IMR-90 (cell line): ENCODE measurements at regions not wholly inside any gene's neighbourhood (a gene's known extent, or its start where the extent isn't known, plus 50 kb on each side); places are given as distances from the start of the nearest gene placed in this dataset.

Experiments
- ATAC-seq: fragments of 200-7000 bp; cut with Tn5 transposase; 2 replicates; pipeline ENCODE4 v1.9.1; 2020; ENCODE audit warnings: low read depth, mild to moderate bottlenecking, moderate library complexity
- BruUV-seq: library from RNA; stranded (reverse); fragments of 400-500 nt; replicated peaks from 2 replicates; lab custom pipeline; 2021; lab: Mats Ljungman, UMichigan
- CTCF ChIA-PET: fragments of 300-600 bp; formaldehyde crosslinking; extraction: SDS; loops from one replicate; lab custom pipeline; 2021; ENCODE audit warnings: antibody characterized with exemption; lab: Yijun Ruan, JAX
- POLR2A ChIA-PET: fragments of 300-600 bp; sonication (Branson Sonifier 250); formaldehyde crosslinking; loops from one replicate; lab custom pipeline; 2022; ENCODE audit warnings: antibody characterized with exemption; ENCODE audit not compliant: unreplicated experiment; lab: Charles Lee
- DNase-seq: peaks from one replicate; pipeline ENCODE4 v3.0.0; 2013
- H2AFZ ChIP-seq: replicated peaks from 2 replicates; pipeline ENCODE3; 2013; ENCODE audit warnings: low read length, mild to moderate bottlenecking; ENCODE audit not compliant: poor library complexity
- H2AK5ac ChIP-seq: 2 replicates; pipeline ENCODE4 v1.6.1; 2013; ENCODE audit warnings: low read depth, low read length, inconsistent platforms
- H2AK9ac ChIP-seq: replicated peaks from 2 replicates; pipeline ENCODE3; 2013; ENCODE audit warnings: mild to moderate bottlenecking, low read depth, low read length, moderate library complexity; ENCODE audit not compliant: poor library complexity
- H2BK120ac ChIP-seq: 2 replicates; pipeline ENCODE4 v1.6.1; 2013; ENCODE audit warnings: low read depth, low read length, inconsistent platforms
- H2BK15ac ChIP-seq: 3 replicates; pipeline ENCODE4 v1.6.1; 2013; ENCODE audit warnings: low read depth, low read length, inconsistent platforms
- H2BK20ac ChIP-seq: 2 replicates; pipeline ENCODE4 v1.6.1; 2013; ENCODE audit warnings: low read depth, mild to moderate bottlenecking, inconsistent platforms, low read length, moderate library complexity
- H2BK5ac ChIP-seq: 2 replicates; pipeline ENCODE4 v1.6.1; 2013; ENCODE audit warnings: mild to moderate bottlenecking, low read depth, low read length, inconsistent platforms; ENCODE audit not compliant: poor library complexity, severe bottlenecking
- H3K14ac ChIP-seq: replicated peaks from 2 replicates; pipeline ENCODE4 v1.6.1; 2013; ENCODE audit warnings: low read depth, low read length, inconsistent platforms
- H3K18ac ChIP-seq: 2 replicates; pipeline ENCODE4 v1.6.1; 2013; ENCODE audit warnings: low read depth, low read length, control low read depth
- H3K23ac ChIP-seq: 2 replicates; pipeline ENCODE4 v1.6.1; 2013; ENCODE audit warnings: low read depth, low read length, inconsistent platforms
- H3K27ac ChIP-seq: 2 replicates; pipeline ENCODE4 v1.5.1; 2013; ENCODE audit warnings: mild to moderate bottlenecking, control low read depth, low read length; ENCODE audit not compliant: insufficient read depth
- H3K27me3 ChIP-seq: 2 replicates; pipeline ENCODE4 v1.6.1; 2013; ENCODE audit warnings: low read length; ENCODE audit not compliant: control insufficient read depth, insufficient read depth
- H3K36me3 ChIP-seq: 2 replicates; pipeline ENCODE4 v1.6.1; 2013; ENCODE audit warnings: low read length, mixed read lengths; ENCODE audit not compliant: control insufficient read depth, insufficient read depth
- H3K4ac ChIP-seq: 2 replicates; pipeline ENCODE4 v1.6.1; 2013; ENCODE audit warnings: low read depth, low read length, inconsistent platforms
- H3K4me1 ChIP-seq: 2 replicates; pipeline ENCODE4 v1.6.1; 2013; ENCODE audit warnings: low read length, mixed read lengths; ENCODE audit not compliant: control insufficient read depth, insufficient read depth
- H3K4me2 ChIP-seq: 2 replicates; pipeline ENCODE4 v1.6.1; 2013; ENCODE audit warnings: low read depth, mild to moderate bottlenecking, control low read depth, low read length, moderate library complexity
- H3K4me3 ChIP-seq: 2 replicates; pipeline ENCODE4 v1.5.1; 2013; ENCODE audit warnings: low read depth, mild to moderate bottlenecking, control low read depth, low read length, moderate library complexity; ENCODE audit not compliant: insufficient read depth
- H3K56ac ChIP-seq: 2 replicates; pipeline ENCODE4 v1.6.1; 2013; ENCODE audit warnings: low read length, inconsistent platforms; ENCODE audit not compliant: insufficient read depth; ENCODE audit errors: extremely low read depth
- H3K79me1 ChIP-seq, 2 experiments: 2 replicates each; pipeline ENCODE4 v1.6.1; 2013; ENCODE audit warnings: low read length in 2 of 2, inconsistent platforms in 1 of 2, low read depth in 1 of 2
- H3K9ac ChIP-seq: 2 replicates; pipeline ENCODE4 v1.6.1; 2013; ENCODE audit warnings: low read depth, low read length, control low read depth
- H3K9me1 ChIP-seq: 2 replicates; pipeline ENCODE4 v1.6.1; 2013; ENCODE audit warnings: low read length, inconsistent platforms; ENCODE audit not compliant: insufficient read depth
- H3K9me3 ChIP-seq: 2 replicates; pipeline ENCODE4 v1.6.1; 2013; ENCODE audit warnings: low read length; ENCODE audit not compliant: control insufficient read depth, insufficient read depth
- H4K20me1 ChIP-seq: 2 replicates; pipeline ENCODE4 v1.6.1; 2013; ENCODE audit warnings: low read length, inconsistent platforms; ENCODE audit not compliant: insufficient read depth
- H4K5ac ChIP-seq: 2 replicates; pipeline ENCODE4 v1.6.1; 2013; ENCODE audit warnings: mild to moderate bottlenecking, low read depth, low read length, control low read depth
- H4K8ac ChIP-seq, 2 experiments: 2 replicates each; pipeline ENCODE4 v1.6.1; 2013; ENCODE audit warnings: low read depth in 2 of 2, low read length in 2 of 2, control low read depth in 1 of 2, inconsistent platforms in 1 of 2
- H4K91ac ChIP-seq: 2 replicates; pipeline ENCODE4 v1.6.1; 2013; ENCODE audit warnings: low read depth, low read length, inconsistent platforms; ENCODE audit not compliant: insufficient read depth
- BHLHE40 ChIP-seq: fragments of 150-350 bp; IDR thresholded peaks from 2 replicates; pipeline ENCODE4 v1.6.1; 2016; ENCODE audit warnings: mild to moderate bottlenecking, low read depth, low read length
- CEBPB ChIP-seq: IDR thresholded peaks from 2 replicates; pipeline ENCODE4 v1.6.1; 2012; ENCODE audit warnings: low read depth, low read length, improper control_type of control experiment
- CHD1 ChIP-seq: IDR thresholded peaks from 2 replicates; pipeline ENCODE4 v1.6.1; 2012; ENCODE audit warnings: low read depth, low read length, improper control_type of control experiment
- FOS ChIP-seq: fragments of 150-350 bp; IDR thresholded peaks from 2 replicates; pipeline ENCODE4 v1.6.1; 2016; ENCODE audit warnings: low read depth, low read length
- MAFK ChIP-seq: IDR thresholded peaks from 2 replicates; pipeline ENCODE4 v1.6.1; 2012; ENCODE audit warnings: low read depth, low read length, improper control_type of control experiment
- MXI1 ChIP-seq: IDR thresholded peaks from 2 replicates; pipeline ENCODE4 v1.6.1; 2012; ENCODE audit warnings: low read depth, mild to moderate bottlenecking, low read length, moderate library complexity, borderline replicate concordance
- NFE2L2 ChIP-seq: fragments of 150-350 bp; IDR thresholded peaks from 2 replicates; pipeline ENCODE4 v1.6.1; 2016; ENCODE audit warnings: low read depth, mild to moderate bottlenecking, low read length
- POLR2A ChIP-seq: IDR thresholded peaks from 2 replicates; pipeline ENCODE4 v1.6.1; 2012; ENCODE audit warnings: mild to moderate bottlenecking, low read depth, low read length
- RAD21 ChIP-seq: IDR thresholded peaks from 2 replicates; pipeline ENCODE4 v1.6.1; 2012; ENCODE audit warnings: low read length, improper control_type of control experiment
- RCOR1 ChIP-seq: IDR thresholded peaks from 2 replicates; pipeline ENCODE4 v1.6.1; 2012; ENCODE audit warnings: mild to moderate bottlenecking, low read length, improper control_type of control experiment; ENCODE audit not compliant: insufficient replicate concordance
- RFX5 ChIP-seq: IDR thresholded peaks from 2 replicates; pipeline ENCODE4 v1.8.0; 2012; ENCODE audit warnings: low read depth, mild to moderate bottlenecking, low read length, moderate library complexity
- SMC3 ChIP-seq: fragments of 150-350 bp; IDR thresholded peaks from 2 replicates; pipeline ENCODE4 v1.6.1; 2016; ENCODE audit warnings: low read depth, mild to moderate bottlenecking, antibody characterized with exemption, low read length, moderate library complexity
- WGBS, 2 experiments: methylation state at CpG; one replicate each; pipeline versions ENCODE4 v1.1.5 to v1.1.7; 2013; ENCODE audit warnings: missing lambda C conversion rate in 2 of 2; ENCODE audit not compliant: insufficient read length in 1 of 2; ENCODE audit errors: extremely low coverage in 2 of 2; 5-methylcytosine and 5-hydroxymethylcytosine counted together
- dilution Hi-C: fragments of 300-500 bp; cut with HindIII; formaldehyde crosslinking; loops from one replicate; pipeline ENCODE4 v1.14.3; 2018; ENCODE audit warnings: low sequenced_read_pairs; ENCODE audit not compliant: unreplicated experiment
- in situ Hi-C: fragments of 300-500 bp; cut with MboI; formaldehyde crosslinking; loops from 3 replicates; pipeline ENCODE4 v1.14.3; 2019; ENCODE audit warnings: low sequenced_read_pairs, inconsistent platforms, mixed read lengths
- intact Hi-C: fragments of 100-400 bp; cut with micrococcal nuclease; formaldehyde crosslinking; loops from 2 replicates; pipeline ENCODE4 v1.10.0; 2022
- TF ChIP-seq, protein P1 (sequence below): fragments of 150-350 bp; IDR thresholded peaks from 2 replicates; pipeline ENCODE4 v1.6.1; 2017; ENCODE audit warnings: mild to moderate bottlenecking, antibody characterized with exemption, low read length, low read depth
- TF ChIP-seq, protein P2 (sequence below): fragments of 150-350 bp; IDR thresholded peaks from 2 replicates; pipeline ENCODE4 v1.6.1; 2016; ENCODE audit warnings: low read depth, mild to moderate bottlenecking, low read length, moderate library complexity, borderline replicate concordance
- TF ChIP-seq, protein P3 (sequence below): conservative IDR thresholded peaks from 2 replicates; pipeline ENCODE4 v1.5.1; 2012; ENCODE audit warnings: mild to moderate bottlenecking, low read depth, low read length, improper control_type of control experiment

DNA sequence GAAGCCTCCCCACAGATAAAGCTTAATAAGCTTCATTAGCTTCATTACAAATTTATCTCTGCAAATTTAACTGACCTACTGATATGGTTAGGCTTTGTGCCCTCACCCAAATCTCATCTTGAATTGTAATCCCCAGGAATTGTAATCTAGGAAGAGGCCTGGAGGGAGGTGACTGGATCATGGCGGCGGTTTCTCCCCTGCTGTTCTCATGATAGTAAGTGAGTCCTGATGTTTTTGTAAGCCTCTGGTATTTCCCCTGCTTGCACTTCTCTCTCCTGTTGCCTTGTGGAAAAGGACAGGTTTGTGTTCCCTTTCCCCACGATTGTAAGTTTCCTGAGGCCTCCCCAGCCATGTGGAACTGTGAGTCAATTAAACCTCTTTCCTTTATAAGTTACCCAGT lies 226.1 kb upstream of the TTC14 start:
- no CpG with 5 or more reads among the region's 3 CpGs for WGBS, 2 experiments
- Histone ChIP-seq H2AK9ac (no peak overlapping the region), H2AK5ac (no peak overlapping the region), H3K36me3 (no peaks in the 10 kb centered on the region), H3K79me1 (no peaks in the 10 kb centered on the region), H3K56ac (no peak overlapping the region), H3K9me3 (no peaks in the 10 kb centered on the region), H3K4me1 (no peaks in the 10 kb centered on the region), H3K23ac (no peak overlapping the region), H3K4ac (no peak overlapping the region), H2BK20ac (no peak overlapping the region), H3K9ac (no peak overlapping the region), H2BK15ac (no peak overlapping the region), H3K14ac (no peak overlapping the region), H2BK120ac (no peak overlapping the region), H3K4me3 (no peak overlapping the region), H4K20me1 (no peaks in the 10 kb centered on the region), H4K8ac (no peak overlapping the region), H3K18ac (no peak overlapping the region), H3K9me1 (no peaks in the 10 kb centered on the region), H3K4me2 (no peak overlapping the region), H3K27ac (no peak overlapping the region), H4K5ac (no peak overlapping the region), H2AFZ (no peak overlapping the region), H4K91ac (no peak overlapping the region), H3K27me3 (no peaks in the 10 kb centered on the region), H2BK5ac (no peak overlapping the region)
- dilution Hi-C loops (no loop called here), intact Hi-C loops (no loop called here), in situ Hi-C loops (no loop called here)
- no peak for TF ChIP-seq NFE2L2
- no peak for TF ChIP-seq POLR2A
- no peak for TF ChIP-seq SMC3
- no peak for TF ChIP-seq CHD1
- no peak for TF ChIP-seq RFX5
- TF ChIP-seq, protein P1, sequence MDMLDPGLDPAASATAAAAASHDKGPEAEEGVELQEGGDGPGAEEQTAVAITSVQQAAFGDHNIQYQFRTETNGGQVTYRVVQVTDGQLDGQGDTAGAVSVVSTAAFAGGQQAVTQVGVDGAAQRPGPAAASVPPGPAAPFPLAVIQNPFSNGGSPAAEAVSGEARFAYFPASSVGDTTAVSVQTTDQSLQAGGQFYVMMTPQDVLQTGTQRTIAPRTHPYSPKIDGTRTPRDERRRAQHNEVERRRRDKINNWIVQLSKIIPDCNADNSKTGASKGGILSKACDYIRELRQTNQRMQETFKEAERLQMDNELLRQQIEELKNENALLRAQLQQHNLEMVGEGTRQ = no peak
- no peak for TF ChIP-seq RCOR1
- TF ChIP-seq, protein P2, sequence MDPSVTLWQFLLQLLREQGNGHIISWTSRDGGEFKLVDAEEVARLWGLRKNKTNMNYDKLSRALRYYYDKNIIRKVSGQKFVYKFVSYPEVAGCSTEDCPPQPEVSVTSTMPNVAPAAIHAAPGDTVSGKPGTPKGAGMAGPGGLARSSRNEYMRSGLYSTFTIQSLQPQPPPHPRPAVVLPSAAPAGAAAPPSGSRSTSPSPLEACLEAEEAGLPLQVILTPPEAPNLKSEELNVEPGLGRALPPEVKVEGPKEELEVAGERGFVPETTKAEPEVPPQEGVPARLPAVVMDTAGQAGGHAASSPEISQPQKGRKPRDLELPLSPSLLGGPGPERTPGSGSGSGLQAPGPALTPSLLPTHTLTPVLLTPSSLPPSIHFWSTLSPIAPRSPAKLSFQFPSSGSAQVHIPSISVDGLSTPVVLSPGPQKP = no peak
- TF ChIP-seq MXI1 = no peak
- TF ChIP-seq RAD21 = no peak
- no peak for TF ChIP-seq BHLHE40
- TF ChIP-seq CEBPB = no peak
- TF ChIP-seq, protein P3, sequence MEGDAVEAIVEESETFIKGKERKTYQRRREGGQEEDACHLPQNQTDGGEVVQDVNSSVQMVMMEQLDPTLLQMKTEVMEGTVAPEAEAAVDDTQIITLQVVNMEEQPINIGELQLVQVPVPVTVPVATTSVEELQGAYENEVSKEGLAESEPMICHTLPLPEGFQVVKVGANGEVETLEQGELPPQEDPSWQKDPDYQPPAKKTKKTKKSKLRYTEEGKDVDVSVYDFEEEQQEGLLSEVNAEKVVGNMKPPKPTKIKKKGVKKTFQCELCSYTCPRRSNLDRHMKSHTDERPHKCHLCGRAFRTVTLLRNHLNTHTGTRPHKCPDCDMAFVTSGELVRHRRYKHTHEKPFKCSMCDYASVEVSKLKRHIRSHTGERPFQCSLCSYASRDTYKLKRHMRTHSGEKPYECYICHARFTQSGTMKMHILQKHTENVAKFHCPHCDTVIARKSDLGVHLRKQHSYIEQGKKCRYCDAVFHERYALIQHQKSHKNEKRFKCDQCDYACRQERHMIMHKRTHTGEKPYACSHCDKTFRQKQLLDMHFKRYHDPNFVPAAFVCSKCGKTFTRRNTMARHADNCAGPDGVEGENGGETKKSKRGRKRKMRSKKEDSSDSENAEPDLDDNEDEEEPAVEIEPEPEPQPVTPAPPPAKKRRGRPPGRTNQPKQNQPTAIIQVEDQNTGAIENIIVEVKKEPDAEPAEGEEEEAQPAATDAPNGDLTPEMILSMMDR = no peak
- no peak for TF ChIP-seq MAFK
- TF ChIP-seq FOS = no peak
- no TSS peak for BruUV-seq
- no peak for ATAC-seq
- ChIA-PET CTCF (interaction anchor here (1.1 kb wide), 1 partner anchor 12 kb away, joined by 3 read pairs; no protein-coding TSS in a partner anchor), POLR2A (no interaction called here)
- DNase-seq = no peak
